ENCODE measurements at regions not wholly inside any gene's neighbourhood (a gene's known extent, or its start where the extent isn't known, plus 50 kb on each side); places are given as distances from the start of the nearest gene placed in this dataset.
"Not testable (repeated sequence)": the region's sequence is repeated elsewhere in the genome, so short reads cannot be mapped to it uniquely, and the experiment has no call there.

- not testable (repeated sequence) for H3K27ac ChIP-seq (ENCODE audit: low read depth, low read length); H2AFZ ChIP-seq (ENCODE audit: low read length, unreplicated experiment); H3K36me3 ChIP-seq (ENCODE audit: insufficient read depth, low read length); H3K4me1 ChIP-seq (ENCODE audit: control insufficient read depth, insufficient read depth, low read length, unreplicated experiment); H3K79me2 ChIP-seq (ENCODE audit: control insufficient read depth, insufficient read depth, low read length, unreplicated experiment); H3K4me3 ChIP-seq (ENCODE audit: low read depth, low read length); H3K27me3 ChIP-seq (ENCODE audit: insufficient read depth, low read length)
These were observed 476.5 kb upstream of the SMIM31 start for GRCh38 chr4:164277414-164277813.

GRCh38 chr4:164287173-164287572, 466.8 kb upstream of the SMIM31 start:
- Histone ChIP-seq H3K79me2 (ENCODE audit: control insufficient read depth, insufficient read depth, low read length, unreplicated experiment) (no peaks in the 10 kb centered on the region), H3K36me3 (ENCODE audit: insufficient read depth, low read length) (no peaks in the 10 kb centered on the region), H2AFZ (ENCODE audit: low read length, unreplicated experiment) (no peak overlapping the region), H3K4me1 (ENCODE audit: control insufficient read depth, insufficient read depth, low read length, unreplicated experiment) (no peaks in the 10 kb centered on the region), H3K4me3 (ENCODE audit: low read depth, low read length) (no peak overlapping the region), H3K27ac (ENCODE audit: low read depth, low read length) (no peak overlapping the region), H3K27me3 (ENCODE audit: insufficient read depth, low read length) (no peaks in the 10 kb centered on the region)

DNA sequence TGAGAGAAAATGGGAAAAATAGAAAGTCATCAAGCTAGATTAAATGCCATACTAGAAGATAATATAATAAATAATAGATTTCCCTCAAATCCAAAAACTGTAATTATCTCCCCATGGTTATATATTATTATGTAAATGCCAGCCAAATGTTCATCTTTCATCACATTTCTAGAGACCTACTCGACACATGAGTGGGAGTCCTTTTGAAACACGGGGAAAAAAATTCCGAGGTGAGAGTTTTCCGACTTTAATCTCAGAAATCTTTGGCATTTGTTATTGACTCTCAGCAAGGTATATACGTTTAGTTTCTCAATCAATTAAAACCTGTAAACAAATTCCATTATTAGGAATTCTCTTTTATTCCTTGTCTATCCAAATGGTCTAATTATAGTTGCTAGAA, 465.4 kb upstream of the SMIM31 start:
- H3K36me3 ChIP-seq (ENCODE audit: insufficient read depth, low read length) = no peaks in the 10 kb centered on the region
- H2AFZ ChIP-seq (ENCODE audit: low read length, unreplicated experiment) = no peak overlapping the region
- no peaks in the 10 kb centered on the region for H3K27me3 ChIP-seq (ENCODE audit: insufficient read depth, low read length)
- H3K4me1 ChIP-seq (ENCODE audit: control insufficient read depth, insufficient read depth, low read length, unreplicated experiment) = no peaks in the 10 kb centered on the region
- no peaks in the 10 kb centered on the region for H3K79me2 ChIP-seq (ENCODE audit: control insufficient read depth, insufficient read depth, low read length, unreplicated experiment)
- H3K4me3 ChIP-seq (ENCODE audit: low read depth, low read length) = no peak overlapping the region
- H3K27ac ChIP-seq (ENCODE audit: low read depth, low read length) = no peak overlapping the region

GRCh38 chr4:164293203-164293602, 460.7 kb upstream of the SMIM31 start:
- Histone ChIP-seq H3K4me1 (ENCODE audit: control insufficient read depth, insufficient read depth, low read length, unreplicated experiment) (no peaks in the 10 kb centered on the region), H2AFZ (ENCODE audit: low read length, unreplicated experiment) (no peak overlapping the region), H3K36me3 (ENCODE audit: insufficient read depth, low read length) (no peaks in the 10 kb centered on the region), H3K27me3 (ENCODE audit: insufficient read depth, low read length) (no peaks in the 10 kb centered on the region), H3K4me3 (ENCODE audit: low read depth, low read length) (no peak overlapping the region), H3K27ac (ENCODE audit: low read depth, low read length) (no peak overlapping the region), H3K79me2 (ENCODE audit: control insufficient read depth, insufficient read depth, low read length, unreplicated experiment) (no peaks in the 10 kb centered on the region)

DNA sequence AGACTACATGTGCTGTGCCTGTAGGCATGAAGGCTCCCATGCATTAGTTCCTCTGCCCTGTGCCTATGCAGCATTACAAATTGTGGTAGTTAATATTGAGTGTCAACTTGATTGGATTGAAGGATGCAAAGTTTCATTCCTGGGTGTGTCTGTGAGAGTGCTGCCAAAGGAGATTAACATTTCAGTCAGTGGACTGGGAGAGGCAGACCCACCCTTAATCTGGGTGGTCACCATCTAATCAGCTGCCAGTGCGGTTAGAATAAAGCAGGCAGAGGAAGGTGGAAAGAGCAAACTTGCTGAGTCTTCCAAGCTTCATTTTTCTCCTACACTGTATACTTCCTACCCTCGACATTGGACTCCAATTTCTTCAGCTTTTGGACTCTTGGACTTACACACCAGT, 460.2 kb upstream of the SMIM31 start:
- Histone ChIP-seq H3K36me3 (ENCODE audit: insufficient read depth, low read length) (no peaks in the 10 kb centered on the region), H3K4me1 (ENCODE audit: control insufficient read depth, insufficient read depth, low read length, unreplicated experiment) (no peaks in the 10 kb centered on the region), H3K79me2 (ENCODE audit: control insufficient read depth, insufficient read depth, low read length, unreplicated experiment) (no peaks in the 10 kb centered on the region), H3K27ac (ENCODE audit: low read depth, low read length) (no peak overlapping the region), H2AFZ (ENCODE audit: low read length, unreplicated experiment) (no peak overlapping the region), H3K4me3 (ENCODE audit: low read depth, low read length) (no peak overlapping the region), H3K27me3 (ENCODE audit: insufficient read depth, low read length) (no peaks in the 10 kb centered on the region)

DNA sequence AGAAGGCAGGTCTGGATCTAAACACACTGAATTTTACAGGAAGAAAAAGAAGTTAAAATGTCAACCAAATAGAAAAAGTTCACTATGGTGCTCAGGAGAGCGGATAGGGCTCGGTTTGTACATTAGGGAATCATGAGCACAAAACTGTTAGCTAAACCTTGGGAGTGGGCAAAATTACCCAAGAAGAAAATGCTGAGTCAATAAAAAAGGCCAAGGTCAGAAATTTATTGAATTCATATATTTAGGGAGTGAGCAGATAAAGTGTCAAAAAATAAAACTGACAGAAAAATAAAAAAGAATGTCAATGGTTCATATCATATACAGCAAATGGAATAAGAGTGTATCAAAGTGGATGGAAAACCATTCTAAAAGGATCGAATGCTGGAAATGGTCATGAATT, 452.5 kb upstream of the SMIM31 start:
- Histone ChIP-seq H3K27ac (ENCODE audit: low read depth, low read length) (no peak overlapping the region), H3K36me3 (ENCODE audit: insufficient read depth, low read length) (no peaks in the 10 kb centered on the region), H3K79me2 (ENCODE audit: control insufficient read depth, insufficient read depth, low read length, unreplicated experiment) (no peaks in the 10 kb centered on the region), H2AFZ (ENCODE audit: low read length, unreplicated experiment) (no peak overlapping the region), H3K27me3 (ENCODE audit: insufficient read depth, low read length) (no peaks in the 10 kb centered on the region), H3K4me1 (ENCODE audit: control insufficient read depth, insufficient read depth, low read length, unreplicated experiment) (no peaks in the 10 kb centered on the region), H3K4me3 (ENCODE audit: low read depth, low read length) (no peak overlapping the region)

DNA sequence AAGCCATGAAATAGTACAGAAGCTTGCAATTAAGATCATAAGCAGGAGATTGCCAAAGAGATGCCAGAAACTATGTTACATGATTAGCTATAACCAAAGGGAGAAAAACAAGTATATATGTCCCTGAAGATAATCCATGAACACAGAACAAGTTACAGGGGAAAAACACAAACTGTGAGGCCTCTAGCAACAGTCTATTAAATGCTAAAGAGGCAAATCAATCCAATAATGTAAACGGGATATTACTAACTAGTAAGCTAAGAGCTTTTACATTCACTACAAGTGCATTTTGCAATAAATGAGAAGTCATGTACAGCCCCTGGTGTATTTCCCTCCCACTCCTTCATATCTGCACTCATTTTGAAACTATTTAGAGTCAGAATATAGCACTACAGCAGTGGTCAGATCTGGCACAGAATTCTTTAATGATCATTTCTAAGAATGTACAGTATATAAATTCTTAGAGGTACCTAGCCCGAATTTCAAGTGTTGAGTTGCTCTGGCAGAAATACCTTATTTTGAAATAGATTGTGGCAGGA, 449.8 kb upstream of the SMIM31 start:
- Histone ChIP-seq H3K27me3 (ENCODE audit: insufficient read depth, low read length) (no peaks in the 10 kb centered on the region), H2AFZ (ENCODE audit: low read length, unreplicated experiment) (no peak overlapping the region), H3K27ac (ENCODE audit: low read depth, low read length) (no peak overlapping the region), H3K4me3 (ENCODE audit: low read depth, low read length) (no peak overlapping the region), H3K79me2 (ENCODE audit: control insufficient read depth, insufficient read depth, low read length, unreplicated experiment) (no peaks in the 10 kb centered on the region), H3K36me3 (ENCODE audit: insufficient read depth, low read length) (no peaks in the 10 kb centered on the region), H3K4me1 (ENCODE audit: control insufficient read depth, insufficient read depth, low read length, unreplicated experiment) (no peaks in the 10 kb centered on the region)

- no peaks in the 10 kb centered on the region for H3K36me3 ChIP-seq (ENCODE audit: insufficient read depth, low read length)
- H3K27ac ChIP-seq (ENCODE audit: low read depth, low read length) = no peak overlapping the region
- H3K4me1 ChIP-seq (ENCODE audit: control insufficient read depth, insufficient read depth, low read length, unreplicated experiment) = no peaks in the 10 kb centered on the region
- H3K4me3 ChIP-seq (ENCODE audit: low read depth, low read length) = no peak overlapping the region
- H3K79me2 ChIP-seq (ENCODE audit: control insufficient read depth, insufficient read depth, low read length, unreplicated experiment) = no peaks in the 10 kb centered on the region
- no peak overlapping the region for H2AFZ ChIP-seq (ENCODE audit: low read length, unreplicated experiment)
- no peaks in the 10 kb centered on the region for H3K27me3 ChIP-seq (ENCODE audit: insufficient read depth, low read length)
These were observed 449.1 kb upstream of the SMIM31 start for GRCh38 chr4:164304861-164305260.

DNA sequence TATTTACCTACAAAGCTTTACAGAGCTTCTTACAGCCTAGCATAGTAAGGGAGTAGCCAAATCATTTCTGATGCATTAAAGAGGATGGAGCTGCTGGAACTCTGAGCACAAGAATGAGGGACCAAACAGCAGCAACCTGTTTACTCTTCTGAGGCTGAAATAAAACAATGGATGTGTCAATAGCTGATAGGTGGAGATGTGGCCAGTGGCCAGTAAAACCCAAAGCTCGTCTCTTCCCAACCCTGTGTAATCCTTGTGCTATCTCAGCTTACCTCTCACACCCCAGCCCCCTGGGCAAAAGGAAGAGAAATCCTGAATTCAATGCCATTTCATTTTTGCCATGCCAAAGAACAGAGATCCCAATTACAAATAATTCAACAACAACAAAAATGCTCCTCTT, 446.7 kb upstream of the SMIM31 start:
- H3K79me2 ChIP-seq (ENCODE audit: control insufficient read depth, insufficient read depth, low read length, unreplicated experiment) = no peaks in the 10 kb centered on the region
- H3K4me1 ChIP-seq (ENCODE audit: control insufficient read depth, insufficient read depth, low read length, unreplicated experiment) = no peaks in the 10 kb centered on the region
- no peaks in the 10 kb centered on the region for H3K36me3 ChIP-seq (ENCODE audit: insufficient read depth, low read length)
- H3K27ac ChIP-seq (ENCODE audit: low read depth, low read length) = no peak overlapping the region
- H3K27me3 ChIP-seq (ENCODE audit: insufficient read depth, low read length) = no peaks in the 10 kb centered on the region
- H2AFZ ChIP-seq (ENCODE audit: low read length, unreplicated experiment) = no peak overlapping the region
- H3K4me3 ChIP-seq (ENCODE audit: low read depth, low read length) = no peak overlapping the region

GRCh38 chr4:164312671-164313070, 441.3 kb upstream of the SMIM31 start:
- H3K27me3 ChIP-seq (ENCODE audit: insufficient read depth, low read length) = no peaks in the 10 kb centered on the region
- H2AFZ ChIP-seq (ENCODE audit: low read length, unreplicated experiment) = no peak overlapping the region
- no peaks in the 10 kb centered on the region for H3K79me2 ChIP-seq (ENCODE audit: control insufficient read depth, insufficient read depth, low read length, unreplicated experiment)
- H3K36me3 ChIP-seq (ENCODE audit: insufficient read depth, low read length) = no peaks in the 10 kb centered on the region
- H3K27ac ChIP-seq (ENCODE audit: low read depth, low read length) = no peak overlapping the region
- H3K4me1 ChIP-seq (ENCODE audit: control insufficient read depth, insufficient read depth, low read length, unreplicated experiment) = no peaks in the 10 kb centered on the region
- H3K4me3 ChIP-seq (ENCODE audit: low read depth, low read length) = no peak overlapping the region

DNA sequence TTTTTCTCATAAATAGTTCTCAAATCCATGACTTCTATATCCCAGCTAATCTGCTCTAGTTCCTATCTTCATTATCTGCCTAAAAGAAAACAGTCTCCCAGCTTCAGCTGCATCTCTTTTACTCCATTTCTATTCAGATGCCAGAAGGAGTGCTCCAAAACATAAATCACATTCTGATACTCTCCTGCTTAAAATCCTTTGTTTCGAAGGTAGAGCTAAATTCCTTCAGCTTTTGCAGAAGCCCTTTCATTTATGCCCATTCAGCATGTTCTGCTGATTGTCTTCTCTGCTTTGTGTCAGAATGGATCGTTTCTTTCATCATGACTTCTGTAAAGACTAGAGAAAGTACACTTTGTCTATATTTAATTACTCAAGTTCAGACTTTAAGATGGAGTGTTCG, 440.1 kb upstream of the SMIM31 start:
- H3K27ac ChIP-seq (ENCODE audit: low read depth, low read length) = no peak overlapping the region
- H3K36me3 ChIP-seq (ENCODE audit: insufficient read depth, low read length) = no peaks in the 10 kb centered on the region
- H3K4me3 ChIP-seq (ENCODE audit: low read depth, low read length) = no peak overlapping the region
- H3K4me1 ChIP-seq (ENCODE audit: control insufficient read depth, insufficient read depth, low read length, unreplicated experiment) = no peaks in the 10 kb centered on the region
- H3K27me3 ChIP-seq (ENCODE audit: insufficient read depth, low read length) = no peaks in the 10 kb centered on the region
- no peak overlapping the region for H2AFZ ChIP-seq (ENCODE audit: low read length, unreplicated experiment)
- no peaks in the 10 kb centered on the region for H3K79me2 ChIP-seq (ENCODE audit: control insufficient read depth, insufficient read depth, low read length, unreplicated experiment)

All from ACC112 (cell line).